CD8-positive, alpha-beta memory T cell (primary cell): ENCODE measurements at regions not wholly inside any gene's neighbourhood (a gene's known extent, or its start where the extent isn't known, plus 50 kb on each side); places are given as distances from the start of the nearest gene placed in this dataset.

ENCODE experiments used
- CTCF ChIA-PET: fragments of 350-600 bp; sonication (Branson Sonifier 250); formaldehyde crosslinking; loops from one replicate; lab custom pipeline; 2021; ENCODE audit warnings: antibody characterized with exemption; lab: Charles Lee
- POLR2A ChIA-PET: fragments of 350-600 bp; sonication (Branson Sonifier 250); formaldehyde crosslinking; loops from one replicate; lab custom pipeline; 2021; ENCODE audit warnings: antibody characterized with exemption; lab: Charles Lee
- DNase-seq, 5 donors: peaks; one replicate each; pipeline versions ENCODE4 v3.0.0 to v3.0.0-alpha.2; 2020 to 2022; ENCODE audit warnings: mixed read lengths in 1 of 5
- H3K27ac ChIP-seq: one replicate; pipeline ENCODE4 v1.7.0; 2013; ENCODE audit warnings: low read depth, mild to moderate bottlenecking, low read length, moderate library complexity
- H3K27me3 ChIP-seq: 2 replicates; pipeline ENCODE4 v1.7.0; 2013; ENCODE audit warnings: low read length, mild to moderate bottlenecking; ENCODE audit not compliant: insufficient read depth, poor library complexity, severe bottlenecking
- H3K36me3 ChIP-seq: 2 replicates; pipeline ENCODE4 v1.7.0; 2013; ENCODE audit warnings: mild to moderate bottlenecking, low read length, moderate library complexity; ENCODE audit not compliant: insufficient read depth
- H3K4me1 ChIP-seq: 2 replicates; pipeline ENCODE4 v1.7.0; 2013; ENCODE audit warnings: mild to moderate bottlenecking, low read length, moderate library complexity; ENCODE audit not compliant: insufficient read depth
- H3K4me3 ChIP-seq: 2 replicates; pipeline ENCODE4 v1.7.0; 2013; ENCODE audit warnings: mild to moderate bottlenecking, low read length
- H3K9me3 ChIP-seq: 2 replicates; pipeline ENCODE4 v1.7.0; 2013; ENCODE audit warnings: mild to moderate bottlenecking, low read length
- H3K27ac Mint-ChIP-seq, 8 donors: one replicate each; pipeline ENCODE4 v1.8.0; 2020 to 2021; ENCODE audit warnings: mixed read lengths in 8 of 8, mild to moderate bottlenecking in 6 of 8, inconsistent platforms in 3 of 8, moderate library complexity in 3 of 8
- H3K27me3 Mint-ChIP-seq, 2 donors: one replicate each; pipeline ENCODE4 v1.8.0; 2020 to 2021; ENCODE audit warnings: mixed read lengths in 2 of 2, mild to moderate bottlenecking in 1 of 2, moderate library complexity in 1 of 2
- H3K36me3 Mint-ChIP-seq, 3 donors: one replicate each; pipeline ENCODE4 v1.8.0; 2020 to 2021; ENCODE audit warnings: mixed read lengths in 3 of 3, inconsistent platforms in 1 of 3, mild to moderate bottlenecking in 1 of 3
- H3K4me1 Mint-ChIP-seq, 3 donors: one replicate each; pipeline ENCODE4 v1.8.0; 2020 to 2021; ENCODE audit warnings: mixed read lengths in 3 of 3, inconsistent platforms in 1 of 3, mild to moderate bottlenecking in 1 of 3
- H3K4me3 Mint-ChIP-seq, 7 donors: one replicate each; pipeline ENCODE4 v1.8.0; 2020 to 2021; ENCODE audit warnings: mixed read lengths in 7 of 7, mild to moderate bottlenecking in 6 of 7, moderate library complexity in 4 of 7, inconsistent platforms in 2 of 7
- H3K9me3 Mint-ChIP-seq, 5 donors: one replicate each; pipeline ENCODE4 v1.8.0; 2020 to 2022; ENCODE audit warnings: mixed read lengths in 5 of 5, mild to moderate bottlenecking in 3 of 5, moderate library complexity in 2 of 5, inconsistent platforms in 1 of 5

GRCh38 chr15:93700051-93700450 is 531.3 kb upstream of the MCTP2 start:
- H3K4me1 ChIP-seq: no peaks in the 10 kb centered on the region
- no peak for DNase-seq
- no peaks in the 10 kb centered on the region for H3K4me1 Mint-ChIP-seq
- no peaks in the 10 kb centered on the region for H3K36me3 ChIP-seq
- H3K27ac Mint-ChIP-seq: no peak overlapping the region
- no peaks in the 10 kb centered on the region for H3K27me3 ChIP-seq
- peaks cover 3 to 13% of the 10 kb centered on the region in 2 donors for H3K27me3 Mint-ChIP-seq
- no peaks in the 10 kb centered on the region for H3K9me3 ChIP-seq
- H3K9me3 Mint-ChIP-seq: peaks cover 10 to 19% (median 13%) of the 10 kb centered on the region in 5 donors
- ChIA-PET CTCF (no interaction called here), POLR2A (no interaction called here)
- no peak overlapping the region for H3K27ac ChIP-seq
- no peak overlapping the region for H3K4me3 Mint-ChIP-seq
- no peaks in the 10 kb centered on the region for H3K36me3 Mint-ChIP-seq
- no peak overlapping the region for H3K4me3 ChIP-seq

- H3K4me1 ChIP-seq: no peaks in the 10 kb centered on the region
- H3K36me3 ChIP-seq: no peaks in the 10 kb centered on the region
- Mint-ChIP-seq H3K4me1 (no peaks in the 10 kb centered on the region), H3K27me3 (peaks cover 3 to 18% of the 10 kb centered on the region in 2 donors), H3K36me3 (no peaks in the 10 kb centered on the region), H3K9me3 (peaks cover 10 to 19% (median 13%) of the 10 kb centered on the region in 5 donors), H3K4me3 (no peak overlapping the region), H3K27ac (no peak overlapping the region)
- ChIA-PET POLR2A (no interaction called here), CTCF (no interaction called here)
- DNase-seq: no peak
- H3K27me3 ChIP-seq: no peaks in the 10 kb centered on the region
- H3K4me3 ChIP-seq: no peak overlapping the region
- H3K9me3 ChIP-seq: no peaks in the 10 kb centered on the region
- no peak overlapping the region for H3K27ac ChIP-seq
These were observed 537.3 kb upstream of the MCTP2 start for GRCh38 chr15:93694033-93694432.

DNA sequence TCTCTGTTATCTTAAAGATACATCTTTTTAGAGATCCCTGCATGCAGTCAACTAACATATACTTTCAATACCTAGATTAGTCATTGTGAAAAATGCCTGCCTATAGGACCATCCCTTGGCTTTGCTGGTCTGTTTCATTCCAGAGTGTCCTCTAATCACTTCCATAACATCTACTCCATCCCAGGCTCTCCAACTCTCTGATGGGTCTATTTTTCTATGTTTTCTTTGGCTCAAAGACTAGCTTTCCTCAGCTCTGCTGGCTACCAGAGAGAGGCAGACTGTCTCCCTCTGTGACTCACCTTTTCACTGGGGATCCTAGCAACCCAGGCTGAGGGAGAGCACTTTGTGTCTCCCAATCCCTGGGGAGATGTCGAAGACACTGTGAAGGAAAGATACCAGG is 547.7 kb upstream of the MCTP2 start:
- no peaks in the 10 kb centered on the region for H3K27me3 Mint-ChIP-seq
- DNase-seq: no peak
- H3K4me3 Mint-ChIP-seq: no peak overlapping the region
- H3K4me1 Mint-ChIP-seq: no peaks in the 10 kb centered on the region
- peaks cover 16 to 39% (median 30%) of the 10 kb centered on the region in 5 donors for H3K9me3 Mint-ChIP-seq
- no peaks in the 10 kb centered on the region for H3K27me3 ChIP-seq
- no peak overlapping the region for H3K4me3 ChIP-seq
- H3K9me3 ChIP-seq: peaks cover 11% of the 10 kb centered on the region
- no peaks in the 10 kb centered on the region for H3K36me3 ChIP-seq
- CTCF ChIA-PET: no interaction called here
- no peaks in the 10 kb centered on the region for H3K4me1 ChIP-seq
- H3K27ac Mint-ChIP-seq: no peak overlapping the region
- H3K36me3 Mint-ChIP-seq: no peaks in the 10 kb centered on the region
- no peak overlapping the region for H3K27ac ChIP-seq
- POLR2A ChIA-PET: no interaction called here

- Mint-ChIP-seq H3K4me1 (no peaks in the 10 kb centered on the region), H3K36me3 (no peaks in the 10 kb centered on the region), H3K27ac (no peak overlapping the region)
These were observed 559.9 kb upstream of the MCTP2 start for GRCh38 chr15:93671387-93671943.

DNA sequence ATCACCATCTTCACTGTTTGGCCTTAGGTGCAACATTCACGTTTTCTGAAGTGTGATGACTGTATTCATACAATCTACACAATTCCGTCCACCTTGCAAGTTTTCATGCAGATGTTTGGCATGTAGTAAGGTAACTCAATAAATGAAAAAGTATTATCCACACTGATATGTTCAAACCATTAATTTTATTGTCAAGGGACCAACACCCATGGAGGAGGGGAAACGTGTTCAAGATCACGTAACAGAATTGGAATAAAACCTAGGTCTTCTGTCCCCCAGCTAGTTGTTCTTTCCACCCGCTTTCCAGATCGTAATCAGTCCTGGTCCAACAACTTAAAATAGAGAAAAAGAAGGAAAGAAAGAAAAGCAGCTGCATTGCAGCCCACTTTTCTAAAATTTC is 560.4 kb upstream of the MCTP2 start:
- H3K4me3 Mint-ChIP-seq: no peak overlapping the region
- no peak for DNase-seq
- peaks cover 0 to 3% (median 2%) of the 10 kb centered on the region in 5 donors for H3K9me3 Mint-ChIP-seq
- H3K36me3 Mint-ChIP-seq: no peaks in the 10 kb centered on the region
- H3K36me3 ChIP-seq: no peaks in the 10 kb centered on the region
- CTCF ChIA-PET: no interaction called here
- H3K4me1 Mint-ChIP-seq: no peaks in the 10 kb centered on the region
- no peak overlapping the region for H3K27ac ChIP-seq
- peaks cover 12 to 43% of the 10 kb centered on the region in 2 donors for H3K27me3 Mint-ChIP-seq
- H3K4me1 ChIP-seq: no peaks in the 10 kb centered on the region
- POLR2A ChIA-PET: no interaction called here
- H3K4me3 ChIP-seq: no peak overlapping the region
- H3K27ac Mint-ChIP-seq: no peak overlapping the region
- H3K9me3 ChIP-seq: no peaks in the 10 kb centered on the region
- H3K27me3 ChIP-seq: no peaks in the 10 kb centered on the region

More at GRCh38 chr15:93671387-93671943, 559.9 kb upstream of the MCTP2 start:
- no peak overlapping the region for H3K4me3 Mint-ChIP-seq
- Histone ChIP-seq H3K9me3 (no peaks in the 10 kb centered on the region), H3K36me3 (no peaks in the 10 kb centered on the region), H3K27me3 (no peaks in the 10 kb centered on the region), H3K27ac (no peak overlapping the region), H3K4me3 (no peak overlapping the region), H3K4me1 (no peaks in the 10 kb centered on the region)
- peaks cover 12 to 43% of the 10 kb centered on the region in 2 donors for H3K27me3 Mint-ChIP-seq
- peaks cover 0 to 3% (median 2%) of the 10 kb centered on the region in 5 donors for H3K9me3 Mint-ChIP-seq
- ChIA-PET POLR2A (no interaction called here), CTCF (no interaction called here)
- DNase-seq: no peak

- no peaks in the 10 kb centered on the region for H3K9me3 Mint-ChIP-seq
These were observed 567.0 kb upstream of the MCTP2 start for GRCh38 chr15:93664213-93664956.

GRCh38 chr15:93662162-93662885 is 569.0 kb upstream of the MCTP2 start:
- H3K4me1 Mint-ChIP-seq: no peaks in the 10 kb centered on the region
- H3K4me1 ChIP-seq: no peaks in the 10 kb centered on the region

More at GRCh38 chr15:93664213-93664956, 567.0 kb upstream of the MCTP2 start:
- Histone ChIP-seq H3K27me3 (no peaks in the 10 kb centered on the region), H3K4me1 (no peaks in the 10 kb centered on the region), H3K36me3 (no peaks in the 10 kb centered on the region), H3K9me3 (no peaks in the 10 kb centered on the region), H3K27ac (no peak overlapping the region), H3K4me3 (no peak overlapping the region)
- Mint-ChIP-seq H3K4me1 (no peaks in the 10 kb centered on the region), H3K27me3 (peaks cover 6 to 8% of the 10 kb centered on the region in 2 donors), H3K27ac (no peak overlapping the region), H3K4me3 (no peak overlapping the region), H3K36me3 (no peaks in the 10 kb centered on the region)
- ChIA-PET POLR2A (no interaction called here), CTCF (no interaction called here)
- no peak for DNase-seq

More at GRCh38 chr15:93662162-93662885, 569.0 kb upstream of the MCTP2 start:
- Mint-ChIP-seq H3K4me3 (no peak overlapping the region), H3K27me3 (peaks cover 8 to 18% of the 10 kb centered on the region in 2 donors), H3K36me3 (no peaks in the 10 kb centered on the region), H3K9me3 (peaks cover 0 to 2% (median 0%) of the 10 kb centered on the region in 5 donors), H3K27ac (no peak overlapping the region)
- H3K27me3 ChIP-seq: no peaks in the 10 kb centered on the region
- H3K9me3 ChIP-seq: no peaks in the 10 kb centered on the region
- POLR2A ChIA-PET: no interaction called here
- no peak overlapping the region for H3K4me3 ChIP-seq
- H3K27ac ChIP-seq: no peak overlapping the region
- no peaks in the 10 kb centered on the region for H3K36me3 ChIP-seq
- no peak for DNase-seq
- CTCF ChIA-PET: no interaction called here
